ENCODE measurements at regions not wholly inside any gene's neighbourhood (a gene's known extent, or its start where the extent isn't known, plus 50 kb on each side); places are given as distances from the start of the nearest gene placed in this dataset.

- no peak overlapping the region for H3K4me3 ChIP-seq (ENCODE audit: low read depth, low read length)
- TF ChIP-seq, protein P1, sequence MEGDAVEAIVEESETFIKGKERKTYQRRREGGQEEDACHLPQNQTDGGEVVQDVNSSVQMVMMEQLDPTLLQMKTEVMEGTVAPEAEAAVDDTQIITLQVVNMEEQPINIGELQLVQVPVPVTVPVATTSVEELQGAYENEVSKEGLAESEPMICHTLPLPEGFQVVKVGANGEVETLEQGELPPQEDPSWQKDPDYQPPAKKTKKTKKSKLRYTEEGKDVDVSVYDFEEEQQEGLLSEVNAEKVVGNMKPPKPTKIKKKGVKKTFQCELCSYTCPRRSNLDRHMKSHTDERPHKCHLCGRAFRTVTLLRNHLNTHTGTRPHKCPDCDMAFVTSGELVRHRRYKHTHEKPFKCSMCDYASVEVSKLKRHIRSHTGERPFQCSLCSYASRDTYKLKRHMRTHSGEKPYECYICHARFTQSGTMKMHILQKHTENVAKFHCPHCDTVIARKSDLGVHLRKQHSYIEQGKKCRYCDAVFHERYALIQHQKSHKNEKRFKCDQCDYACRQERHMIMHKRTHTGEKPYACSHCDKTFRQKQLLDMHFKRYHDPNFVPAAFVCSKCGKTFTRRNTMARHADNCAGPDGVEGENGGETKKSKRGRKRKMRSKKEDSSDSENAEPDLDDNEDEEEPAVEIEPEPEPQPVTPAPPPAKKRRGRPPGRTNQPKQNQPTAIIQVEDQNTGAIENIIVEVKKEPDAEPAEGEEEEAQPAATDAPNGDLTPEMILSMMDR (conservative IDR thresholded peaks at IDR 0.05; ENCODE audit: low read depth, low read length) = no peak
- DNase-seq (ENCODE audit: low read depth) = no peak
Measured at GRCh38 chr7:25750744-25751508, 401.1 kb upstream of the NFE2L3 start.

- no peak for DNase-seq (ENCODE audit: low read depth)
- H3K4me3 ChIP-seq (ENCODE audit: low read depth, low read length) = no peak overlapping the region
Measured at GRCh38 chr7:25752154-25752553, 399.8 kb upstream of the NFE2L3 start.

GRCh38 chr7:25752967-25753791, 398.8 kb upstream of the NFE2L3 start:
- DNase-seq (ENCODE audit: low read depth) = no peak
- no peak overlapping the region for H3K4me3 ChIP-seq (ENCODE audit: low read depth, low read length)
- TF ChIP-seq, protein P1 (conservative IDR thresholded peaks at IDR 0.05; ENCODE audit: low read depth, low read length) = no peak

More at GRCh38 chr7:25752154-25752553, 399.8 kb upstream of the NFE2L3 start:
- TF ChIP-seq, protein P1 (conservative IDR thresholded peaks at IDR 0.05; ENCODE audit: low read depth, low read length) = no peak

DNA sequence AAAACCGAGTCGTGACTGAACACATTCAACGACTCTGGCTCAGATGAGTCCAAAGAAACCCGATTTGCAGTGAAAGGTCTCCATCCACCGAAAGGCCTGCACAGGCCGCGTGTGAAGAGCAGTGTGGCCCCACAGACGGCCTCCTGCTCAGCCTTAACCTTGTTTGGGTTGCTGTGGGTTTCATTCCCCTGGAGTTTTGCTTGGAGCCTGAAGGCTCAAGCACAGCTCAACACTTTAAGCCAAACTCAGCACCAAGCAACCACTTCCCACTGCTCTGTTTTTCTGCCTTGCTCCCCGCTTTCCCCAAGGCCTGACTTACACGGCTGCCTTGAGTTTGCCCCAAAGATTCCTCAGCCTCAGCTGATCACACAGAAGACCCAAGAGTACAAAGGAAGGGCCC, 398.2 kb upstream of the NFE2L3 start:
- H3K4me3 ChIP-seq (ENCODE audit: low read depth, low read length) = no peak overlapping the region
- no peak for DNase-seq (ENCODE audit: low read depth)
- TF ChIP-seq, protein P1 (conservative IDR thresholded peaks at IDR 0.05; ENCODE audit: low read depth, low read length) = no peak

DNA sequence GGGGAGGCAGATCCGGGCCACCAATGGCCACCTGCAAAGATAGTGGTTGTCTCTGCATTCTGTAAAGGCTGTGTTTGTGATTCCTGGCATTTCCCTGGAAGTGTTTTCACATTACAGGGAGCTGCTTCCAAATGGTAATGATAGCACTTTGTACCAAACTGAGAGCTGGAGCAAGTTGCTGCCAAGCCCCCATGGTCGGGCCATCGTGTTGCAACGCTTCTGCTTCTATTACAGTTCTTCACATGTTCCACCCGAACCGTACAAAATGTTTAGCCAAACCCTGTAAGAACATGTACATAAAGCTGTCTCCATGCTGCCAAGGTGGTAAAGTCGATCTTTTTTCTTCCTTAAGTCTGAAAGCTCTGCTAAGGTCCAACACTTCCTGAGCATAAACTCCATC, 397.7 kb upstream of the NFE2L3 start:
- DNase-seq (ENCODE audit: low read depth) = no peak
- H3K4me3 ChIP-seq (ENCODE audit: low read depth, low read length) = no peak overlapping the region
- TF ChIP-seq, protein P1 (conservative IDR thresholded peaks at IDR 0.05; ENCODE audit: low read depth, low read length) = no peak

GRCh38 chr7:25754751-25755150, 397.2 kb upstream of the NFE2L3 start:
- no peak for DNase-seq (ENCODE audit: low read depth)
- no peak overlapping the region for H3K4me3 ChIP-seq (ENCODE audit: low read depth, low read length)
- TF ChIP-seq, protein P1 (conservative IDR thresholded peaks at IDR 0.05; ENCODE audit: low read depth, low read length) = no peak
